Suppressor macrophage treated with lipopolysaccharide for 1 hour (primary cell): ENCODE measurements at regions not wholly inside any gene's neighbourhood (a gene's known extent, or its start where the extent isn't known, plus 50 kb on each side); places are given as distances from the start of the nearest gene placed in this dataset.
"Not testable (repeated sequence)": the region's sequence is repeated elsewhere in the genome, so short reads cannot be mapped to it uniquely, and the experiment has no call there.

ENCODE experiments used
- DNase-seq, 3 donors: peaks; one replicate each; pipeline ENCODE4 v3.0.0-alpha.2; 2020 to 2022

- no peak for DNase-seq
Measured at GRCh38 chr1:102821707-102822106, 286.6 kb downstream of the COL11A1 start.

GRCh38 chr1:102800406-102800805, 307.9 kb downstream of the COL11A1 start:
- no peak for DNase-seq

- no peak for DNase-seq
Measured at GRCh38 chr1:102799496-102799895, 308.8 kb downstream of the COL11A1 start.

- DNase-seq, result no peak
Measured at GRCh38 chr1:102798718-102799117, 309.6 kb downstream of the COL11A1 start.

- no peak for DNase-seq
Measured at GRCh38 chr1:102796429-102796828, 311.9 kb downstream of the COL11A1 start.

- DNase-seq, result no peak
Measured at GRCh38 chr1:102790997-102791396, 317.3 kb downstream of the COL11A1 start.

GRCh38 chr1:102789951-102790350, 318.4 kb downstream of the COL11A1 start:
- not testable (repeated sequence) for DNase-seq

- DNase-seq, result no peak
Measured at GRCh38 chr1:102783487-102783886, 324.8 kb downstream of the COL11A1 start.

- no peak for DNase-seq
Measured at GRCh38 chr1:102782144-102782543, 326.2 kb downstream of the COL11A1 start.

- DNase-seq, result no peak
Measured at GRCh38 chr1:102776071-102776470, 332.3 kb downstream of the COL11A1 start.

GRCh38 chr1:102772831-102773230, 335.5 kb downstream of the COL11A1 start:
- no peak for DNase-seq

- DNase-seq, result no peak
Measured at GRCh38 chr1:102758418-102758817, 349.9 kb downstream of the COL11A1 start.

GRCh38 chr1:102757363-102757762, 351.0 kb downstream of the COL11A1 start:
- no peak for DNase-seq

GRCh38 chr1:102751111-102751510, 357.2 kb downstream of the COL11A1 start:
- no peak for DNase-seq

GRCh38 chr1:102742426-102742825, 365.9 kb downstream of the COL11A1 start:
- DNase-seq, result no peak

GRCh38 chr1:102733491-102734236, 374.7 kb downstream of the COL11A1 start:
- no peak for DNase-seq

GRCh38 chr1:102732927-102733326, 375.4 kb downstream of the COL11A1 start:
- no peak for DNase-seq

GRCh38 chr1:102726417-102726816, 381.9 kb downstream of the COL11A1 start:
- DNase-seq, result no peak

- DNase-seq, result no peak
Measured at GRCh38 chr1:102724741-102725140, 383.6 kb downstream of the COL11A1 start.

- no peak for DNase-seq
Measured at GRCh38 chr1:102715150-102715549, 393.2 kb downstream of the COL11A1 start.

- no peak for DNase-seq
Measured at GRCh38 chr1:102699524-102699923, 408.8 kb downstream of the COL11A1 start.

- no peak for DNase-seq
Measured at GRCh38 chr1:102693345-102693744, 415.0 kb downstream of the COL11A1 start.

GRCh38 chr1:102691592-102692090, 416.7 kb downstream of the COL11A1 start:
- DNase-seq, result no peak

GRCh38 chr1:102687383-102687782, 420.9 kb downstream of the COL11A1 start:
- no peak for DNase-seq

- no peak for DNase-seq
Measured at GRCh38 chr1:102661481-102661880, 446.8 kb downstream of the COL11A1 start.
